NCI-H2227 (cell line): ENCODE measurements at regions not wholly inside any gene's neighbourhood (a gene's known extent, or its start where the extent isn't known, plus 50 kb on each side); places are given as distances from the start of the nearest gene placed in this dataset.

Source experiments
- DNase-seq: peaks from one replicate; lab custom pipeline; 2025; ENCODE audit not compliant: unreplicated experiment; lab: John Stamatoyannopoulos, UW

GRCh38 chr20:60064554-60065196 lies 106.5 kb downstream of the CDH26 start:
- no peak for DNase-seq

- no peak for DNase-seq
These were observed 107.7 kb downstream of the CDH26 start for GRCh38 chr20:60065741-60066437.

GRCh38 chr20:60066438-60066823 lies 108.2 kb downstream of the CDH26 start:
- DNase-seq, result no peak

- DNase-seq, result no peak
These were observed 110.3 kb downstream of the CDH26 start for GRCh38 chr20:60068509-60068908.

GRCh38 chr20:60069656-60070055 lies 111.4 kb downstream of the CDH26 start:
- DNase-seq, result no peak

GRCh38 chr20:60070791-60071190 lies 112.6 kb downstream of the CDH26 start:
- DNase-seq, result no peak

- no peak for DNase-seq
These were observed 113.7 kb downstream of the CDH26 start for GRCh38 chr20:60071965-60072364.

GRCh38 chr20:60073086-60073485 lies 114.9 kb downstream of the CDH26 start:
- no peak for DNase-seq

GRCh38 chr20:60073504-60073903 lies 115.3 kb downstream of the CDH26 start:
- DNase-seq, result no peak

- no peak for DNase-seq
These were observed 116.1 kb downstream of the CDH26 start for GRCh38 chr20:60074276-60074675.

- no peak for DNase-seq
These were observed 120.4 kb downstream of the CDH26 start for GRCh38 chr20:60078351-60079250.

- DNase-seq, result no peak
These were observed 122.2 kb downstream of the CDH26 start for GRCh38 chr20:60080401-60080800.

- no peak for DNase-seq
These were observed 127.4 kb downstream of the CDH26 start for GRCh38 chr20:60085551-60086132.

GRCh38 chr20:60086821-60087562 lies 128.8 kb downstream of the CDH26 start:
- DNase-seq, result no peak

GRCh38 chr20:60087563-60088105 lies 129.4 kb downstream of the CDH26 start:
- no peak for DNase-seq

- DNase-seq, result no peak
These were observed 130.0 kb downstream of the CDH26 start for GRCh38 chr20:60088236-60088635.

- peak; percentile 38 for DNase-seq
These were observed 132.4 kb downstream of the CDH26 start for GRCh38 chr20:60090631-60091030.

- DNase-seq, result peak; percentile 23
These were observed 133.1 kb downstream of the CDH26 start for GRCh38 chr20:60091305-60091704.

- no peak for DNase-seq
These were observed 133.6 kb downstream of the CDH26 start for GRCh38 chr20:60091861-60092260.

GRCh38 chr20:60092729-60093128 lies 134.5 kb downstream of the CDH26 start:
- peak; percentile 4 for DNase-seq
